ENCODE measurements at regions not wholly inside any gene's neighbourhood (a gene's known extent, or its start where the extent isn't known, plus 50 kb on each side); places are given as distances from the start of the nearest gene placed in this dataset.

GRCh38 chr3:157836022-157836421, 270.2 kb downstream of the SHOX2 start:
- in situ Hi-C loops (cut with HindIII; ENCODE audit: low sequenced_read_pairs): no loop called here
- no peak for DNase-seq (ENCODE audit: low read depth, low spot score)
- no peak for TF ChIP-seq CTCF (IDR thresholded peaks at IDR 0.05; ENCODE audit: low read depth, low read length)
- no peak overlapping the region for H3K4me3 ChIP-seq (ENCODE audit: low read depth, low read length)

- DNase-seq (ENCODE audit: low read depth, low spot score): no peak
- in situ Hi-C loops (cut with HindIII; ENCODE audit: low sequenced_read_pairs): no loop called here
- no peak for TF ChIP-seq CTCF (IDR thresholded peaks at IDR 0.05; ENCODE audit: low read depth, low read length)
- no peak overlapping the region for H3K4me3 ChIP-seq (ENCODE audit: low read depth, low read length)
Measured at GRCh38 chr3:157832588-157832987, 273.6 kb downstream of the SHOX2 start.

- DNase-seq (ENCODE audit: low read depth, low spot score): peak; percentile 12
- H3K4me3 ChIP-seq (ENCODE audit: low read depth, low read length): no peak overlapping the region
- in situ Hi-C loops (cut with HindIII; ENCODE audit: low sequenced_read_pairs): no loop called here
- no peak for TF ChIP-seq CTCF (IDR thresholded peaks at IDR 0.05; ENCODE audit: low read depth, low read length)
Measured at GRCh38 chr3:157830556-157831236, 275.5 kb downstream of the SHOX2 start.

- no peak for TF ChIP-seq CTCF (IDR thresholded peaks at IDR 0.05; ENCODE audit: low read depth, low read length)
- DNase-seq (ENCODE audit: low read depth, low spot score): no peak
- no peak overlapping the region for H3K4me3 ChIP-seq (ENCODE audit: low read depth, low read length)
- in situ Hi-C loops (cut with HindIII; ENCODE audit: low sequenced_read_pairs): no loop called here
Measured at GRCh38 chr3:157829786-157830185, 276.4 kb downstream of the SHOX2 start.

GRCh38 chr3:157824281-157824680, 281.9 kb downstream of the SHOX2 start:
- no peak for TF ChIP-seq CTCF (IDR thresholded peaks at IDR 0.05; ENCODE audit: low read depth, low read length)
- H3K4me3 ChIP-seq (ENCODE audit: low read depth, low read length): no peak overlapping the region
- no peak for DNase-seq (ENCODE audit: low read depth, low spot score)
- in situ Hi-C loops (cut with HindIII; ENCODE audit: low sequenced_read_pairs): no loop called here

GRCh38 chr3:157823050-157823449, 283.2 kb downstream of the SHOX2 start:
- in situ Hi-C loops (cut with HindIII; ENCODE audit: low sequenced_read_pairs): no loop called here
- no peak overlapping the region for H3K4me3 ChIP-seq (ENCODE audit: low read depth, low read length)
- no peak for TF ChIP-seq CTCF (IDR thresholded peaks at IDR 0.05; ENCODE audit: low read depth, low read length)
- DNase-seq (ENCODE audit: low read depth, low spot score): no peak
